ENCODE measurements at regions not wholly inside any gene's neighbourhood (a gene's known extent, or its start where the extent isn't known, plus 50 kb on each side); places are given as distances from the start of the nearest gene placed in this dataset.

GRCh38 chr5:120251898-120252297, 212.2 kb upstream of the PRR16 start:
- no peak overlapping the region for H3K27ac ChIP-seq
- no peaks in the 10 kb centered on the region for H3K4me1 ChIP-seq
- no peaks in the 10 kb centered on the region for H3K36me3 ChIP-seq
- no peak for TF ChIP-seq CTCF (IDR thresholded peaks at IDR 0.05)
- H3K4me3 ChIP-seq = no peak overlapping the region
- intact Hi-C loops (cut with DNase I) = no loop called here
- DNase-seq (ENCODE audit: low spot score in 2 of 2) = no peak
- no peaks in the 10 kb centered on the region for H3K9me3 ChIP-seq
- no peaks in the 10 kb centered on the region for H3K27me3 ChIP-seq

DNA sequence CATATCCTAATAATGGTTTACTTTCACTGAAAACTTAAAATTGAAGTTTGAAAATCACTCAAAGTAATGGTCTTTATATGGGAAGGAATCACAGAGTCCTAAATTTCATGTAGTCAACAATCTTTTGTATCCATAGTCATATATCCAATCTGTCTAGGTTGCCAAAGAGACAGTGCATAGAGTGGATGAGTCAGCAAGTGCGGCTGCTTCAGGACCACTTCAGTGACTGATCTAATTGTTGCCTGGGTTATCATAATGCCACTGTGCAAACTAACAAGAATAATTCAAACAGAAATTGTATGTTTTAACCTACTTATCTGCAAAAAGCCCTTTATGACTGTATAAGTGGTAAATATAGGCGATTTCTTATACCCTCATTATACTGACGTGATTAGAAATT, 211.3 kb upstream of the PRR16 start:
- H3K9me3 ChIP-seq = no peaks in the 10 kb centered on the region
- no peak for TF ChIP-seq CTCF (IDR thresholded peaks at IDR 0.05)
- no peak overlapping the region for H3K27ac ChIP-seq
- H3K4me1 ChIP-seq = no peaks in the 10 kb centered on the region
- H3K27me3 ChIP-seq = no peaks in the 10 kb centered on the region
- intact Hi-C loops (cut with DNase I) = no loop called here
- DNase-seq (ENCODE audit: low spot score in 2 of 2) = no peak
- no peaks in the 10 kb centered on the region for H3K36me3 ChIP-seq
- H3K4me3 ChIP-seq = no peak overlapping the region

DNA sequence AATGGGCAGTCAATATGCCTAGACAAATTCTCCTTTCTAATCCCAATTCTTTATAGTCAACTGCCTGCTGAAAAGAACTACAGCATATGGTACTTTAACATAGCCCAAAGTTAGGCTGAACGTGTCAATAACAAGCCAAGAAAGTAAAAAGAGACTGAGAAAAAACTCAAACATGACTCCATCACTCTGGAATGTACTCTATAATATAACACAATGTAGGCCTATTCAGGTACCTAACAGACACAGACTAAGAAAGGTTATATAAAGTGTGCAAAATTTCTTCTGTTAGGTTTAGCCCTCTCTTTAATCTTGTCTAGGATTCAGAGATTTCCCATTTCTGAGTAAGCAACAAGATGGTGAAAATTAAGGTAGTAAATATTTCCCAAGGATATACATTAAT, 209.7 kb upstream of the PRR16 start:
- intact Hi-C loops (cut with DNase I) = no loop called here
- no peaks in the 10 kb centered on the region for H3K4me1 ChIP-seq
- no peak for TF ChIP-seq CTCF (IDR thresholded peaks at IDR 0.05)
- H3K27ac ChIP-seq = no peak overlapping the region
- no peak overlapping the region for H3K4me3 ChIP-seq
- H3K27me3 ChIP-seq = no peaks in the 10 kb centered on the region
- H3K36me3 ChIP-seq = no peaks in the 10 kb centered on the region
- DNase-seq (ENCODE audit: low spot score in 2 of 2) = no peak
- no peaks in the 10 kb centered on the region for H3K9me3 ChIP-seq

DNA sequence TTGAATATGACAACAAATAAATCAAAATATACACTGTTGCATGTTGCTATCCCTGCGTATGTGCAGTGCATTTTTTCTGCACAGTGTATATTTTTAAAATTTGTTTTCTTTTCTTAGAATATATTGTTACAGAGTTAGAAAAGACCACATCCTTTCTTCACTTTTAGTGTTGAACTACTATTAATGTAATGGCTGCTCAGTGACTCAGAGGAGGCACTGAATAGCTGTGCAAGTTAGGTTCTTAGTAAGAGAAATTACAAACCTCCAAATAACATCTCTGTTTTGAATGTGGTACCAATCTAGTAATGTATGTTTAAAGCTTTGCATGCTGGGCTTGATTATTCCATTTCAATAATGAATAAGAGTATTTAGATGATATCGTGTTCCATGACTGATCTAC, 208.9 kb upstream of the PRR16 start:
- TF ChIP-seq CTCF (IDR thresholded peaks at IDR 0.05) = no peak
- H3K9me3 ChIP-seq = no peaks in the 10 kb centered on the region
- no peak overlapping the region for H3K27ac ChIP-seq
- intact Hi-C loops (cut with DNase I) = no loop called here
- H3K36me3 ChIP-seq = no peaks in the 10 kb centered on the region
- no peaks in the 10 kb centered on the region for H3K4me1 ChIP-seq
- no peaks in the 10 kb centered on the region for H3K27me3 ChIP-seq
- no peak for DNase-seq (ENCODE audit: low spot score in 2 of 2)
- no peak overlapping the region for H3K4me3 ChIP-seq

DNA sequence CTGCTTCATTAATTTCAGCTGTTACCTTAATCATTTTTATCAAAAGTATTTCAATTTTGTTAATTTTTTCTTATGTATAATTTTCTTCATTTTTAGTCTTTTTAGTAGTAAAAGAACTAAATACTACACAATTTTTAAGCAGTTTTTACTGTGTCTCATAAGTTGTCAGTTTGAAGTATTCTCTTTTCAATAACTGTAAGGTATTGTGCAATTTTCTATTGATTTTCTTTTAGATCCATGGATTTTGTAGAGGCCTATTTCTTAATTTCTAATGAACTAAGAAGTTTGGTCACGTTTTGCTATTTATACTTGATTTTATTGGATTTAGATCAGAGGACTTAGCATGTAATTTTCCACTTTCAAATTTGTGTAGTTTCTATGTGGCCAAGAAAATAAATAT, 207.7 kb upstream of the PRR16 start:
- Histone ChIP-seq H3K9me3 (no peaks in the 10 kb centered on the region), H3K4me1 (no peaks in the 10 kb centered on the region), H3K36me3 (no peaks in the 10 kb centered on the region), H3K4me3 (no peak overlapping the region), H3K27ac (no peak overlapping the region), H3K27me3 (no peaks in the 10 kb centered on the region)
- intact Hi-C loops (cut with DNase I) = no loop called here
- no peak for DNase-seq (ENCODE audit: low spot score in 2 of 2)
- TF ChIP-seq CTCF (IDR thresholded peaks at IDR 0.05) = no peak

- Histone ChIP-seq H3K27me3 (no peaks in the 10 kb centered on the region), H3K4me3 (no peak overlapping the region), H3K36me3 (no peaks in the 10 kb centered on the region), H3K9me3 (no peaks in the 10 kb centered on the region), H3K4me1 (no peaks in the 10 kb centered on the region), H3K27ac (no peak overlapping the region)
- no peak for DNase-seq (ENCODE audit: low spot score in 2 of 2)
- TF ChIP-seq CTCF (IDR thresholded peaks at IDR 0.05) = no peak
- intact Hi-C loops (cut with DNase I) = no loop called here
These were observed 206.6 kb upstream of the PRR16 start for GRCh38 chr5:120257358-120257971.
